IMR-90 (cell line): ENCODE measurements at regions not wholly inside any gene's neighbourhood (a gene's known extent, or its start where the extent isn't known, plus 50 kb on each side); places are given as distances from the start of the nearest gene placed in this dataset.

Source experiments
- ATAC-seq: fragments of 200-7000 bp; cut with Tn5 transposase; 2 replicates; pipeline ENCODE4 v1.9.1; 2020; ENCODE audit warnings: low read depth, mild to moderate bottlenecking, moderate library complexity
- BruUV-seq: library from RNA; stranded (reverse); fragments of 400-500 nt; replicated peaks from 2 replicates; lab custom pipeline; 2021; lab: Mats Ljungman, UMichigan
- CTCF ChIA-PET: fragments of 300-600 bp; formaldehyde crosslinking; extraction: SDS; loops from one replicate; lab custom pipeline; 2021; ENCODE audit warnings: antibody characterized with exemption; lab: Yijun Ruan, JAX
- POLR2A ChIA-PET: fragments of 300-600 bp; sonication (Branson Sonifier 250); formaldehyde crosslinking; loops from one replicate; lab custom pipeline; 2022; ENCODE audit warnings: antibody characterized with exemption; ENCODE audit not compliant: unreplicated experiment; lab: Charles Lee
- DNase-seq: peaks from one replicate; pipeline ENCODE4 v3.0.0; 2013
- H2AFZ ChIP-seq: replicated peaks from 2 replicates; pipeline ENCODE3; 2013; ENCODE audit warnings: low read length, mild to moderate bottlenecking; ENCODE audit not compliant: poor library complexity
- H2AK5ac ChIP-seq: 2 replicates; pipeline ENCODE4 v1.6.1; 2013; ENCODE audit warnings: low read depth, low read length, inconsistent platforms
- H2AK9ac ChIP-seq: replicated peaks from 2 replicates; pipeline ENCODE3; 2013; ENCODE audit warnings: mild to moderate bottlenecking, low read depth, low read length, moderate library complexity; ENCODE audit not compliant: poor library complexity
- H2BK120ac ChIP-seq: 2 replicates; pipeline ENCODE4 v1.6.1; 2013; ENCODE audit warnings: low read depth, low read length, inconsistent platforms
- H2BK15ac ChIP-seq: 3 replicates; pipeline ENCODE4 v1.6.1; 2013; ENCODE audit warnings: low read depth, low read length, inconsistent platforms
- H2BK20ac ChIP-seq: 2 replicates; pipeline ENCODE4 v1.6.1; 2013; ENCODE audit warnings: low read depth, mild to moderate bottlenecking, inconsistent platforms, low read length, moderate library complexity
- H2BK5ac ChIP-seq: 2 replicates; pipeline ENCODE4 v1.6.1; 2013; ENCODE audit warnings: mild to moderate bottlenecking, low read depth, low read length, inconsistent platforms; ENCODE audit not compliant: poor library complexity, severe bottlenecking
- H3K14ac ChIP-seq: replicated peaks from 2 replicates; pipeline ENCODE4 v1.6.1; 2013; ENCODE audit warnings: low read depth, low read length, inconsistent platforms
- H3K18ac ChIP-seq: 2 replicates; pipeline ENCODE4 v1.6.1; 2013; ENCODE audit warnings: low read depth, low read length, control low read depth
- H3K23ac ChIP-seq: 2 replicates; pipeline ENCODE4 v1.6.1; 2013; ENCODE audit warnings: low read depth, low read length, inconsistent platforms
- H3K27ac ChIP-seq: 2 replicates; pipeline ENCODE4 v1.5.1; 2013; ENCODE audit warnings: mild to moderate bottlenecking, control low read depth, low read length; ENCODE audit not compliant: insufficient read depth
- H3K27me3 ChIP-seq: 2 replicates; pipeline ENCODE4 v1.6.1; 2013; ENCODE audit warnings: low read length; ENCODE audit not compliant: control insufficient read depth, insufficient read depth
- H3K36me3 ChIP-seq: 2 replicates; pipeline ENCODE4 v1.6.1; 2013; ENCODE audit warnings: low read length, mixed read lengths; ENCODE audit not compliant: control insufficient read depth, insufficient read depth
- H3K4ac ChIP-seq: 2 replicates; pipeline ENCODE4 v1.6.1; 2013; ENCODE audit warnings: low read depth, low read length, inconsistent platforms
- H3K4me1 ChIP-seq: 2 replicates; pipeline ENCODE4 v1.6.1; 2013; ENCODE audit warnings: low read length, mixed read lengths; ENCODE audit not compliant: control insufficient read depth, insufficient read depth
- H3K4me2 ChIP-seq: 2 replicates; pipeline ENCODE4 v1.6.1; 2013; ENCODE audit warnings: low read depth, mild to moderate bottlenecking, control low read depth, low read length, moderate library complexity
- H3K4me3 ChIP-seq: 2 replicates; pipeline ENCODE4 v1.5.1; 2013; ENCODE audit warnings: low read depth, mild to moderate bottlenecking, control low read depth, low read length, moderate library complexity; ENCODE audit not compliant: insufficient read depth
- H3K56ac ChIP-seq: 2 replicates; pipeline ENCODE4 v1.6.1; 2013; ENCODE audit warnings: low read length, inconsistent platforms; ENCODE audit not compliant: insufficient read depth; ENCODE audit errors: extremely low read depth
- H3K79me1 ChIP-seq, 2 experiments: 2 replicates each; pipeline ENCODE4 v1.6.1; 2013; ENCODE audit warnings: low read length in 2 of 2, inconsistent platforms in 1 of 2, low read depth in 1 of 2
- H3K9ac ChIP-seq: 2 replicates; pipeline ENCODE4 v1.6.1; 2013; ENCODE audit warnings: low read depth, low read length, control low read depth
- H3K9me1 ChIP-seq: 2 replicates; pipeline ENCODE4 v1.6.1; 2013; ENCODE audit warnings: low read length, inconsistent platforms; ENCODE audit not compliant: insufficient read depth
- H3K9me3 ChIP-seq: 2 replicates; pipeline ENCODE4 v1.6.1; 2013; ENCODE audit warnings: low read length; ENCODE audit not compliant: control insufficient read depth, insufficient read depth
- H4K20me1 ChIP-seq: 2 replicates; pipeline ENCODE4 v1.6.1; 2013; ENCODE audit warnings: low read length, inconsistent platforms; ENCODE audit not compliant: insufficient read depth
- H4K5ac ChIP-seq: 2 replicates; pipeline ENCODE4 v1.6.1; 2013; ENCODE audit warnings: mild to moderate bottlenecking, low read depth, low read length, control low read depth
- H4K8ac ChIP-seq, 2 experiments: 2 replicates each; pipeline ENCODE4 v1.6.1; 2013; ENCODE audit warnings: low read depth in 2 of 2, low read length in 2 of 2, control low read depth in 1 of 2, inconsistent platforms in 1 of 2
- H4K91ac ChIP-seq: 2 replicates; pipeline ENCODE4 v1.6.1; 2013; ENCODE audit warnings: low read depth, low read length, inconsistent platforms; ENCODE audit not compliant: insufficient read depth
- BHLHE40 ChIP-seq: fragments of 150-350 bp; IDR thresholded peaks from 2 replicates; pipeline ENCODE4 v1.6.1; 2016; ENCODE audit warnings: mild to moderate bottlenecking, low read depth, low read length
- CEBPB ChIP-seq: IDR thresholded peaks from 2 replicates; pipeline ENCODE4 v1.6.1; 2012; ENCODE audit warnings: low read depth, low read length, improper control_type of control experiment
- CHD1 ChIP-seq: IDR thresholded peaks from 2 replicates; pipeline ENCODE4 v1.6.1; 2012; ENCODE audit warnings: low read depth, low read length, improper control_type of control experiment
- ELK1 ChIP-seq: fragments of 150-350 bp; IDR thresholded peaks from 2 replicates; pipeline ENCODE4 v1.6.1; 2016; ENCODE audit warnings: low read depth, mild to moderate bottlenecking, low read length, moderate library complexity, borderline replicate concordance
- FOS ChIP-seq: fragments of 150-350 bp; IDR thresholded peaks from 2 replicates; pipeline ENCODE4 v1.6.1; 2016; ENCODE audit warnings: low read depth, low read length
- MAFK ChIP-seq: IDR thresholded peaks from 2 replicates; pipeline ENCODE4 v1.6.1; 2012; ENCODE audit warnings: low read depth, low read length, improper control_type of control experiment
- MAZ ChIP-seq: IDR thresholded peaks from 2 replicates; pipeline ENCODE4 v1.6.1; 2012; ENCODE audit warnings: low read depth, mild to moderate bottlenecking, low read length, improper control_type of control experiment, moderate library complexity, borderline replicate concordance
- MXI1 ChIP-seq: IDR thresholded peaks from 2 replicates; pipeline ENCODE4 v1.6.1; 2012; ENCODE audit warnings: low read depth, mild to moderate bottlenecking, low read length, moderate library complexity, borderline replicate concordance
- NFE2L2 ChIP-seq: fragments of 150-350 bp; IDR thresholded peaks from 2 replicates; pipeline ENCODE4 v1.6.1; 2016; ENCODE audit warnings: low read depth, mild to moderate bottlenecking, low read length
- POLR2A ChIP-seq: IDR thresholded peaks from 2 replicates; pipeline ENCODE4 v1.6.1; 2012; ENCODE audit warnings: mild to moderate bottlenecking, low read depth, low read length
- RAD21 ChIP-seq: IDR thresholded peaks from 2 replicates; pipeline ENCODE4 v1.6.1; 2012; ENCODE audit warnings: low read length, improper control_type of control experiment
- RCOR1 ChIP-seq: IDR thresholded peaks from 2 replicates; pipeline ENCODE4 v1.6.1; 2012; ENCODE audit warnings: mild to moderate bottlenecking, low read length, improper control_type of control experiment; ENCODE audit not compliant: insufficient replicate concordance
- RFX5 ChIP-seq: IDR thresholded peaks from 2 replicates; pipeline ENCODE4 v1.8.0; 2012; ENCODE audit warnings: low read depth, mild to moderate bottlenecking, low read length, moderate library complexity
- SMC3 ChIP-seq: fragments of 150-350 bp; IDR thresholded peaks from 2 replicates; pipeline ENCODE4 v1.6.1; 2016; ENCODE audit warnings: low read depth, mild to moderate bottlenecking, antibody characterized with exemption, low read length, moderate library complexity
- WGBS, 2 experiments: methylation state at CpG; one replicate each; pipeline versions ENCODE4 v1.1.5 to v1.1.7; 2013; ENCODE audit warnings: missing lambda C conversion rate in 2 of 2; ENCODE audit not compliant: insufficient read length in 1 of 2; ENCODE audit errors: extremely low coverage in 2 of 2; 5-methylcytosine and 5-hydroxymethylcytosine counted together
- dilution Hi-C: fragments of 300-500 bp; cut with HindIII; formaldehyde crosslinking; loops from one replicate; pipeline ENCODE4 v1.14.3; 2018; ENCODE audit warnings: low sequenced_read_pairs; ENCODE audit not compliant: unreplicated experiment
- in situ Hi-C: fragments of 300-500 bp; cut with MboI; formaldehyde crosslinking; loops from 3 replicates; pipeline ENCODE4 v1.14.3; 2019; ENCODE audit warnings: low sequenced_read_pairs, inconsistent platforms, mixed read lengths
- intact Hi-C: fragments of 100-400 bp; cut with micrococcal nuclease; formaldehyde crosslinking; loops from 2 replicates; pipeline ENCODE4 v1.10.0; 2022
- TF ChIP-seq, protein P1 (sequence below): fragments of 150-350 bp; IDR thresholded peaks from 2 replicates; pipeline ENCODE4 v1.6.1; 2017; ENCODE audit warnings: mild to moderate bottlenecking, antibody characterized with exemption, low read length, low read depth
- TF ChIP-seq, protein P2 (sequence below): conservative IDR thresholded peaks from 2 replicates; pipeline ENCODE4 v1.5.1; 2012; ENCODE audit warnings: mild to moderate bottlenecking, low read depth, low read length, improper control_type of control experiment

DNA sequence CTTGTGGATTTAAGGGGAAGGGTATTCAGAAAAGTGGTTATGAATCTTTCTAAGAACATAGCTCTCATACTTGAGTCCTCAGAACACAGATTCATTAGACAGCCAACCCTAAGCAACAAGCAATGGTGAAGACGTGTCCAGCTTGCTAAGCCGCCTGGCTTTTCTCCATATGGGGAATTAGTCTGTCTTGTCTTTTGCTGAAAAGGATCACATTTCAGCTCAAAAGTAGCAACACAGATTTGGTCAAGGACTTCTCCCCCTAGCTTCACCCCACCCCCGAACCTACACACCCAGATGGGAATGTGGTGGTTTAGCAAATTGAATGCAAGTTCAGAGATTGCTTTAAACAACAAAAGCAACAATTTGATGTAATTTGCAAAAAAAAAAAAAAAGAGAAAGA lies 103.3 kb upstream of the RASGEF1B start:
- Histone ChIP-seq H3K4ac (no peak overlapping the region), H3K79me1 (no peaks in the 10 kb centered on the region), H3K27me3 (0 out of 2 replicates have a peak, but pooled peaks cover 2% of the 10 kb centered on the region), H2BK20ac (no peak overlapping the region), H2BK15ac (no peak overlapping the region), H3K56ac (no peak overlapping the region), H3K36me3 (no peaks in the 10 kb centered on the region), H4K91ac (no peak overlapping the region), H3K9ac (no peak overlapping the region), H3K4me3 (no peak overlapping the region), H3K14ac (no peak overlapping the region), H2AFZ (no peak overlapping the region), H3K4me2 (no peak overlapping the region), H2BK5ac (no peak overlapping the region), H3K9me1 (no peaks in the 10 kb centered on the region), H2AK9ac (no peak overlapping the region), H3K27ac (no peak overlapping the region), H3K18ac (no peak overlapping the region), H4K5ac (no peak overlapping the region), H4K20me1 (no peaks in the 10 kb centered on the region), H2BK120ac (no peak overlapping the region), H3K9me3 (no peaks in the 10 kb centered on the region), H2AK5ac (no peak overlapping the region), H4K8ac (no peak overlapping the region), H3K23ac (no peak overlapping the region), H3K4me1 (no peaks in the 10 kb centered on the region)
- ATAC-seq (no peak), DNase-seq (no peak)
- dilution Hi-C loops (no loop called here), intact Hi-C loops (no loop called here), in situ Hi-C loops (no loop called here)
- CTCF ChIA-PET: interaction anchor here (0.9 kb wide), 1 partner anchor 14 kb away, joined by 3 read pairs; no protein-coding TSS in a partner anchor
- TF ChIP-seq RFX5: no peak
- TF ChIP-seq RAD21: no peak
- TF ChIP-seq, protein P1, sequence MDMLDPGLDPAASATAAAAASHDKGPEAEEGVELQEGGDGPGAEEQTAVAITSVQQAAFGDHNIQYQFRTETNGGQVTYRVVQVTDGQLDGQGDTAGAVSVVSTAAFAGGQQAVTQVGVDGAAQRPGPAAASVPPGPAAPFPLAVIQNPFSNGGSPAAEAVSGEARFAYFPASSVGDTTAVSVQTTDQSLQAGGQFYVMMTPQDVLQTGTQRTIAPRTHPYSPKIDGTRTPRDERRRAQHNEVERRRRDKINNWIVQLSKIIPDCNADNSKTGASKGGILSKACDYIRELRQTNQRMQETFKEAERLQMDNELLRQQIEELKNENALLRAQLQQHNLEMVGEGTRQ: no peak
- no peak for TF ChIP-seq MAFK
- no peak for TF ChIP-seq CEBPB
- TF ChIP-seq MXI1: no peak
- TF ChIP-seq, protein P2, sequence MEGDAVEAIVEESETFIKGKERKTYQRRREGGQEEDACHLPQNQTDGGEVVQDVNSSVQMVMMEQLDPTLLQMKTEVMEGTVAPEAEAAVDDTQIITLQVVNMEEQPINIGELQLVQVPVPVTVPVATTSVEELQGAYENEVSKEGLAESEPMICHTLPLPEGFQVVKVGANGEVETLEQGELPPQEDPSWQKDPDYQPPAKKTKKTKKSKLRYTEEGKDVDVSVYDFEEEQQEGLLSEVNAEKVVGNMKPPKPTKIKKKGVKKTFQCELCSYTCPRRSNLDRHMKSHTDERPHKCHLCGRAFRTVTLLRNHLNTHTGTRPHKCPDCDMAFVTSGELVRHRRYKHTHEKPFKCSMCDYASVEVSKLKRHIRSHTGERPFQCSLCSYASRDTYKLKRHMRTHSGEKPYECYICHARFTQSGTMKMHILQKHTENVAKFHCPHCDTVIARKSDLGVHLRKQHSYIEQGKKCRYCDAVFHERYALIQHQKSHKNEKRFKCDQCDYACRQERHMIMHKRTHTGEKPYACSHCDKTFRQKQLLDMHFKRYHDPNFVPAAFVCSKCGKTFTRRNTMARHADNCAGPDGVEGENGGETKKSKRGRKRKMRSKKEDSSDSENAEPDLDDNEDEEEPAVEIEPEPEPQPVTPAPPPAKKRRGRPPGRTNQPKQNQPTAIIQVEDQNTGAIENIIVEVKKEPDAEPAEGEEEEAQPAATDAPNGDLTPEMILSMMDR: no peak
- no peak for TF ChIP-seq CHD1
- TF ChIP-seq ELK1: no peak
- no peak for TF ChIP-seq BHLHE40
- no peak for TF ChIP-seq FOS
- no peak for TF ChIP-seq NFE2L2
- TF ChIP-seq POLR2A: no peak
- no peak for TF ChIP-seq RCOR1
- no peak for TF ChIP-seq SMC3
- no peak for TF ChIP-seq MAZ
- no TSS peak for BruUV-seq
- no CpG with 5 or more reads among the region's 3 CpGs for WGBS, 2 experiments
- POLR2A ChIA-PET: no interaction called here
